Thyroid gland (tissue), 4 donors: ENCODE measurements at regions not wholly inside any gene's neighbourhood (a gene's known extent, or its start where the extent isn't known, plus 50 kb on each side); places are given as distances from the start of the nearest gene placed in this dataset.

Source experiments
- DNase-seq, 2 donors: peaks; one replicate each; pipeline ENCODE4 v3.0.0-alpha.2; 2019
- H3K27ac ChIP-seq, 3 donors: fragments of 200-600 bp; sonication (generic); 1 replicate in 2 of 3; 2 replicates in 1 of 3; pipeline ENCODE4 v1.5.1; 2016 to 2019; ENCODE audit warnings: mild to moderate bottlenecking in 1 of 3, moderate library complexity in 1 of 3
- H3K27me3 ChIP-seq: fragments of 200-600 bp; sonication (generic); one replicate; pipeline ENCODE4 v1.5.1; 2019
- H3K36me3 ChIP-seq, 2 donors: fragments of 200-600 bp; sonication (generic); one replicate each; pipeline ENCODE4 v1.5.1; 2016 to 2019
- H3K4me1 ChIP-seq, 2 donors: fragments of 200-600 bp; sonication (generic); one replicate each; pipeline ENCODE4 v1.5.1; 2017 to 2019
- H3K4me3 ChIP-seq, 3 donors: fragments of 200-600 bp; sonication (generic); replicated peaks in 1 of 3; 1 replicate in 2 of 3; 2 replicates in 1 of 3; pipeline ENCODE4 v1.5.1; 2016; ENCODE audit warnings: mild to moderate bottlenecking in 1 of 3
- H3K9me3 ChIP-seq: fragments of 200-600 bp; sonication (generic); one replicate; pipeline ENCODE4 v1.5.1; 2017
- CTCF ChIP-seq, 6 experiments: fragments of 200-600 bp in 3 of 6; fragments of 450-650 bp in 3 of 6; sonication (generic) in 3 of 6; IDR thresholded peaks; one replicate each; pipeline ENCODE4 v1.5.1; 2016 to 2019; ENCODE audit warnings: antibody characterized with exemption in 6 of 6, mild to moderate bottlenecking in 2 of 6, inconsistent platforms in 1 of 6, moderate library complexity in 1 of 6
- POLR2A ChIP-seq, 2 donors: fragments of 450-650 bp; IDR thresholded peaks; one replicate each; pipeline ENCODE4 v1.6.1; 2017; ENCODE audit warnings: antibody characterized with exemption in 2 of 2, mild to moderate bottlenecking in 2 of 2, moderate library complexity in 1 of 2
- WGBS, 2 donors: methylation state at CpG; one replicate each; pipeline ENCODE4 v1.1.5; 2017; 5-methylcytosine and 5-hydroxymethylcytosine counted together
- intact Hi-C: fragments of 100-400 bp; cut with DNase I; formaldehyde crosslinking; loops from one replicate; pipeline ENCODE4 v1.15.1; 2023

GRCh38 chr20:24815196-24815815 is 133.8 kb upstream of the CST7 start:
- Histone ChIP-seq H3K36me3 (no peaks in the 10 kb centered on the region), H3K9me3 (no peaks in the 10 kb centered on the region), H3K4me1 (peaks cover 15% of the 10 kb centered on the region in 2 donors), H3K27ac (no peak overlapping the region), H3K27me3 (no peaks in the 10 kb centered on the region), H3K4me3 (no peak overlapping the region)
- no peak for TF ChIP-seq POLR2A (IDR thresholded peaks at IDR 0.05)
- TF ChIP-seq CTCF (IDR thresholded peaks at IDR 0.05) = no peak
- no peak for DNase-seq
- intact Hi-C loops = no loop called here
- WGBS, 2 donors = 87 to 90% methylated on average over 14 to 16 of the region's 16 CpGs

GRCh38 chr20:24815931-24816330 is 133.1 kb upstream of the CST7 start:
- WGBS, 2 donors = 89 to 93% methylated on average over 11 to 17 of the region's 17 CpGs
- no peak for TF ChIP-seq POLR2A (IDR thresholded peaks at IDR 0.05)
- TF ChIP-seq CTCF (IDR thresholded peaks at IDR 0.05) = no peak
- Histone ChIP-seq H3K36me3 (no peaks in the 10 kb centered on the region), H3K9me3 (no peaks in the 10 kb centered on the region), H3K4me3 (no peak overlapping the region), H3K27me3 (no peaks in the 10 kb centered on the region), H3K4me1 (peaks cover 15% of the 10 kb centered on the region in 2 donors), H3K27ac (no peak overlapping the region)
- intact Hi-C loops = no loop called here
- no peak for DNase-seq

- H3K36me3 ChIP-seq = no peaks in the 10 kb centered on the region
- no peaks in the 10 kb centered on the region for H3K9me3 ChIP-seq
- TF ChIP-seq CTCF (IDR thresholded peaks at IDR 0.05) (no peak), POLR2A (IDR thresholded peaks at IDR 0.05) (no peak)
- H3K27me3 ChIP-seq = no peaks in the 10 kb centered on the region
- WGBS, 2 donors = 83 to 86% methylated on average over 4 to 6 of the region's 6 CpGs
- intact Hi-C loops = no loop called here
- DNase-seq = no peak
- peaks cover 15% of the 10 kb centered on the region in 2 donors for H3K4me1 ChIP-seq
- H3K4me3 ChIP-seq = no peak overlapping the region
- no peak overlapping the region for H3K27ac ChIP-seq
Observed at GRCh38 chr20:24816431-24816830, 132.6 kb upstream of the CST7 start.

- H3K4me1 ChIP-seq = peaks cover 15% of the 10 kb centered on the region in 2 donors
- H3K36me3 ChIP-seq = no peaks in the 10 kb centered on the region
- no peaks in the 10 kb centered on the region for H3K9me3 ChIP-seq
- DNase-seq = no peak
- no peaks in the 10 kb centered on the region for H3K27me3 ChIP-seq
- intact Hi-C loops = no loop called here
- TF ChIP-seq CTCF (IDR thresholded peaks at IDR 0.05) = no peak
- no peak for TF ChIP-seq POLR2A (IDR thresholded peaks at IDR 0.05)
- whole genome bisulfite sequencing, 2 donors = 71 to 74% methylated on average over 4 of the region's 4 CpGs
- H3K4me3 ChIP-seq = no peak overlapping the region
- H3K27ac ChIP-seq = no peak overlapping the region
Observed at GRCh38 chr20:24816907-24817306, 132.2 kb upstream of the CST7 start.

- DNase-seq = peak in 1 of 2 donors; percentile 6
- no peaks in the 10 kb centered on the region for H3K36me3 ChIP-seq
- H3K27ac ChIP-seq = peak overlapping the region in 1 of 3 donors; percentile 2
- H3K4me3 ChIP-seq = no peak overlapping the region
- WGBS, 2 donors = 90 to 93% methylated on average over 3 to 6 of the region's 6 CpGs
- TF ChIP-seq POLR2A (IDR thresholded peaks at IDR 0.05) (no peak), CTCF (IDR thresholded peaks at IDR 0.05) (no peak)
- peaks cover 15% of the 10 kb centered on the region in 2 donors for H3K4me1 ChIP-seq
- H3K9me3 ChIP-seq = no peaks in the 10 kb centered on the region
- no peaks in the 10 kb centered on the region for H3K27me3 ChIP-seq
- intact Hi-C loops = no loop called here
Observed at GRCh38 chr20:24817351-24817750, 131.7 kb upstream of the CST7 start.
